GM12878 (cell line): ENCODE measurements at regions not wholly inside any gene's neighbourhood (a gene's known extent, or its start where the extent isn't known, plus 50 kb on each side); places are given as distances from the start of the nearest gene placed in this dataset.

Experiments used
- ATAC-seq: fragments of 200-7000 bp; cut with Tn5 transposase; 3 replicates; pipeline ENCODE4 v1.9.1; 2020; ENCODE audit warnings: mild to moderate bottlenecking, moderate library complexity
- BruUV-seq: library from RNA; stranded (reverse); fragments of 400-500 nt; replicated peaks from 2 replicates; lab custom pipeline; 2021; lab: Mats Ljungman, UMichigan
- CTCF ChIA-PET: fragments of 300-600 bp; sonication (Branson Sonifier 250); formaldehyde crosslinking; extraction: SDS; loops from one replicate; lab custom pipeline; 2021; ENCODE audit warnings: inconsistent platforms; lab: Yijun Ruan, JAX
- POLR2A ChIA-PET: fragments of 350-600 bp; formaldehyde crosslinking; extraction: SDS; loops from one replicate; lab custom pipeline; 2021; ENCODE audit warnings: inconsistent platforms; lab: Charles Lee
- RAD21 ChIA-PET: fragments of 300-600 bp; sonication (Branson Sonifier 250); formaldehyde crosslinking; loops from one replicate; lab custom pipeline; 2023; ENCODE audit warnings: antibody characterized with exemption; ENCODE audit not compliant: unreplicated experiment; lab: Charles Lee
- SMC1A ChIA-PET: fragments of 300-600 bp; sonication (Branson Sonifier 250); formaldehyde crosslinking; loops from one replicate; lab custom pipeline; 2023; ENCODE audit not compliant: unreplicated experiment, uncharacterized antibody; lab: Charles Lee
- DNase-seq: peaks from one replicate; pipeline ENCODE4 v3.0.0-alpha.2; 2011; ENCODE audit warnings: low read depth, low spot score
- FAIRE-seq: peaks from 3 replicates; lab custom pipeline; 2011; peaks lifted over from hg19 to GRCh38; lab: Jason Lieb, UNC
- H2AFZ ChIP-seq: 2 replicates; pipeline ENCODE4 v1.6.0; 2011; ENCODE audit warnings: low read depth, low read length, control low read depth; ENCODE audit not compliant: control insufficient read depth
- H3K27ac ChIP-seq: 2 replicates; pipeline ENCODE4 v1.5.1; 2011; ENCODE audit warnings: control low read depth; ENCODE audit not compliant: control insufficient read depth, insufficient read depth
- H3K27me3 ChIP-seq, 2 experiments: replicated peaks in 1 of 2; 2 replicates each; pipeline versions ENCODE4 v1.6.0 to v1.6.1; 2011; ENCODE audit warnings: low read length in 1 of 2; ENCODE audit not compliant: control insufficient read depth in 2 of 2, insufficient read depth in 2 of 2
- H3K36me3 ChIP-seq, 2 experiments: 2 replicates each; pipeline ENCODE4 v1.5.1; 2011; ENCODE audit warnings: low read length in 1 of 2; ENCODE audit not compliant: control insufficient read depth in 2 of 2, insufficient read depth in 2 of 2
- H3K4me1 ChIP-seq: 2 replicates; pipeline ENCODE4 v1.6.1; 2011; ENCODE audit warnings: mild to moderate bottlenecking, low read length, moderate library complexity, mixed read lengths; ENCODE audit not compliant: control insufficient read depth, insufficient read depth
- H3K4me2 ChIP-seq: 2 replicates; pipeline ENCODE4 v1.6.0; 2011; ENCODE audit warnings: control low read depth; ENCODE audit not compliant: control insufficient read depth, insufficient read depth
- H3K4me3 ChIP-seq: fragments of 200-600 bp; sonication (generic); 2 replicates; pipeline ENCODE4 v1.5.1; 2016
- H3K79me2 ChIP-seq: 2 replicates; pipeline ENCODE4 v1.6.0; 2011; ENCODE audit warnings: low read length; ENCODE audit not compliant: control insufficient read depth, insufficient read depth
- H3K9ac ChIP-seq: 2 replicates; pipeline ENCODE4 v1.8.0; 2011; ENCODE audit warnings: low read length, control low read depth, mixed read lengths; ENCODE audit not compliant: control insufficient read depth, insufficient read depth
- H3K9me3 ChIP-seq: replicated peaks from 3 replicates; pipeline ENCODE4 v1.5.1; 2011; ENCODE audit warnings: mild to moderate bottlenecking, low read length; ENCODE audit not compliant: control insufficient read depth, insufficient read depth
- H4K20me1 ChIP-seq: 2 replicates; pipeline ENCODE4 v1.6.0; 2011; ENCODE audit not compliant: control insufficient read depth, insufficient read depth
- BCL11A ChIP-seq: IDR thresholded peaks from 2 replicates; pipeline ENCODE4 v1.6.1; 2011; ENCODE audit warnings: low read depth, low read length
- CHD1 ChIP-seq: IDR thresholded peaks from 2 replicates; pipeline ENCODE4 v1.6.1; 2012; ENCODE audit warnings: low read depth, low read length, improper control_type of control experiment
- CREB1 ChIP-seq: IDR thresholded peaks from 2 replicates; pipeline ENCODE4 v1.6.1; 2012; ENCODE audit warnings: low read depth, mild to moderate bottlenecking, inconsistent platforms
- EGR1 ChIP-seq, 2 experiments: IDR thresholded peaks; 1 replicate in 1 of 2; 2 replicates in 1 of 2; pipeline ENCODE4 v1.6.1; 2011 to 2012; ENCODE audit warnings: low read depth in 2 of 2, low read length in 2 of 2, borderline replicate concordance in 1 of 2, mild to moderate bottlenecking in 1 of 2, moderate library complexity in 1 of 2
- GATAD2B ChIP-seq: fragments of 450-650 bp; conservative IDR thresholded peaks from 2 replicates; pipeline ENCODE4 v1.6.1; 2017; ENCODE audit warnings: low read depth, mild to moderate bottlenecking, moderate library complexity
- IKZF2 ChIP-seq, 2 experiments: fragments of 450-650 bp; IDR thresholded peaks; 2 replicates each; pipeline ENCODE4 v1.6.1; 2017; ENCODE audit warnings: mild to moderate bottlenecking in 2 of 2, moderate library complexity in 2 of 2
- KLF5 ChIP-seq: fragments of 450-650 bp; IDR thresholded peaks from 2 replicates; pipeline ENCODE4 v1.6.1; 2014; ENCODE audit warnings: mild to moderate bottlenecking; ENCODE audit not compliant: partially characterized antibody
- LARP7 ChIP-seq: fragments of 450-650 bp; IDR thresholded peaks from 2 replicates; pipeline ENCODE4 v1.6.1; 2017; ENCODE audit warnings: mild to moderate bottlenecking
- MEF2B ChIP-seq: fragments of 450-650 bp; IDR thresholded peaks from 2 replicates; pipeline ENCODE4 v1.6.1; 2018; ENCODE audit warnings: mild to moderate bottlenecking, moderate library complexity; ENCODE audit not compliant: partially characterized antibody, poor library complexity, severe bottlenecking
- POU2F2 ChIP-seq: IDR thresholded peaks from 3 replicates; pipeline ENCODE4 v1.6.1; 2011; ENCODE audit warnings: low read depth, mild to moderate bottlenecking, low read length, borderline replicate concordance
- SIN3A ChIP-seq: IDR thresholded peaks from 2 replicates; pipeline ENCODE4 v1.6.1; 2012; ENCODE audit warnings: low read depth, low read length, improper control_type of control experiment
- STAT1 ChIP-seq: fragments of 450-650 bp; conservative IDR thresholded peaks from 2 replicates; pipeline ENCODE4 v1.6.1; 2014; ENCODE audit warnings: antibody characterized with exemption, mild to moderate bottlenecking
- WRNIP1 ChIP-seq: IDR thresholded peaks from 2 replicates; pipeline ENCODE4 v1.6.1; 2011; ENCODE audit warnings: low read depth, low read length, improper control_type of control experiment, borderline replicate concordance
- ZNF207 ChIP-seq: fragments of 450-650 bp; IDR thresholded peaks from 2 replicates; pipeline ENCODE4 v1.6.1; 2014; ENCODE audit warnings: antibody characterized with exemption, mild to moderate bottlenecking, borderline replicate concordance
- ZNF217 ChIP-seq: fragments of 450-650 bp; IDR thresholded peaks from 2 replicates; pipeline ENCODE4 v1.6.1; 2017; ENCODE audit warnings: antibody characterized with exemption, mild to moderate bottlenecking
- ZNF384 ChIP-seq: IDR thresholded peaks from 2 replicates; pipeline ENCODE4 v1.6.1; 2012; ENCODE audit warnings: low read depth, mild to moderate bottlenecking, low read length, improper control_type of control experiment, borderline replicate concordance
- WGBS: methylation state at CpG from one replicate; pipeline ENCODE4 v1.1.6; 2016; ENCODE audit warnings: low lambda C conversion rate; ENCODE audit not compliant: insufficient replicate concordance, insufficient coverage; ENCODE audit errors: missing lambda C conversion rate; 5-methylcytosine and 5-hydroxymethylcytosine counted together
- in situ Hi-C: fragments of 300-500 bp; cut with MboI; formaldehyde crosslinking; loops from 9 replicates; pipeline ENCODE4 v1.14.3; 2018; ENCODE audit warnings: mixed read lengths
- intact Hi-C: fragments of 100-400 bp; cut with micrococcal nuclease; formaldehyde crosslinking; loops from one replicate; pipeline ENCODE4 v1.14.2; 2022; ENCODE audit not compliant: unreplicated experiment
- TF ChIP-seq, protein P1 (sequence below): fragments of 450-650 bp; IDR thresholded peaks from 2 replicates; pipeline ENCODE4 v1.6.1; 2017; ENCODE audit warnings: low read depth, mild to moderate bottlenecking, moderate library complexity
- TF ChIP-seq, protein P2 (sequence below): IDR thresholded peaks from 2 replicates; pipeline ENCODE4 v1.6.1; 2011; ENCODE audit warnings: mild to moderate bottlenecking, low read depth, low read length, moderate library complexity; ENCODE audit not compliant: insufficient replicate concordance
- TF ChIP-seq, protein P3 (sequence below): fragments of 450-650 bp; formaldehyde crosslinking; IDR thresholded peaks from 2 replicates; pipeline ENCODE4 v1.4.0; 2020; ENCODE audit warnings: mild to moderate bottlenecking, moderate library complexity

DNA sequence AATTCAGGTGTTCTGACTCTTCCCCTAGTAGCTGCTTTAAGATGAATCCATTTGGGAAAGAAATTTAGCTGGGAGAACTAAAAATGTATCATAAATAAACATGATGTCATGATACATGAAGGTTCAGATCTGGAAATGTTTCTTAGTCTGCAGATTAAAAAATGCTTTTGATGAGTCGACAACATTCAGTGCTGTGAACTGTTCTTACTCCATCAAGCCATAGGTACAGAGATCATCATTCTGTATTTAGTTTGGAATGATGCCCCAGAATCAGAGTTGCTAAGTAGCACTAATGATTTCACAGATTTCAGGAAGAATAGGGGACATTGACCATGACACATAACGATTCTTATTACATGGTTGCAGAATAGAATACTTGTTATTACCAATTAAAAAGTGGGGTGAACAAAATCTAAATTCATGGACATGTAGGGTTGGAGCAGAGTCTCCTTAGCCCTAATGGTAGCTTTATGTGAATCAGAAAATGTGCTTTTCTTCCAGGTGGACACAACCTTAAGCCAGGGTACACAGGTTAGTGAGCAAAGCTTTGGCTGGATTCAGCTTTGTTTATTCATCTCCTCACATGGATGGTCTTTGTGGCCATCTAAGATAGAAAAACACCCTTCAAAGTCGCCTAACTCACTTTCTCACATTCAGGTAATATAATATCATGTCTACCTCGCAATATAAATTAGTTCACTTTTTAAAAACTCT lies 205.4 kb upstream of the SEL1L start:
- no peak overlapping the region for H2AFZ ChIP-seq
- no peak for FAIRE-seq
- TF ChIP-seq ZNF384 (no peak), GATAD2B (no peak), EGR1 (IDR thresholded peaks at IDR 0.05; ENCODE audit: borderline replicate concordance in 1 of 2, low read depth in 2 of 2, low read length in 2 of 2) (no peak), POU2F2 (no peak), LARP7 (no peak), SIN3A (no peak), CREB1 (no peak), ZNF207 (no peak), STAT1 (no peak), ZNF217 (no peak), KLF5 (no peak), CHD1 (no peak), MEF2B (no peak), WRNIP1 (no peak), BCL11A (no peak), IKZF2 (IDR thresholded peaks at IDR 0.05) (no peak)
- TF ChIP-seq, protein P1, sequence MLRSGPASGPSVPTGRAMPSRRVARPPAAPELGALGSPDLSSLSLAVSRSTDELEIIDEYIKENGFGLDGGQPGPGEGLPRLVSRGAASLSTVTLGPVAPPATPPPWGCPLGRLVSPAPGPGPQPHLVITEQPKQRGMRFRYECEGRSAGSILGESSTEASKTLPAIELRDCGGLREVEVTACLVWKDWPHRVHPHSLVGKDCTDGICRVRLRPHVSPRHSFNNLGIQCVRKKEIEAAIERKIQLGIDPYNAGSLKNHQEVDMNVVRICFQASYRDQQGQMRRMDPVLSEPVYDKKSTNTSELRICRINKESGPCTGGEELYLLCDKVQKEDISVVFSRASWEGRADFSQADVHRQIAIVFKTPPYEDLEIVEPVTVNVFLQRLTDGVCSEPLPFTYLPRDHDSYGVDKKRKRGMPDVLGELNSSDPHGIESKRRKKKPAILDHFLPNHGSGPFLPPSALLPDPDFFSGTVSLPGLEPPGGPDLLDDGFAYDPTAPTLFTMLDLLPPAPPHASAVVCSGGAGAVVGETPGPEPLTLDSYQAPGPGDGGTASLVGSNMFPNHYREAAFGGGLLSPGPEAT: no peak
- TF ChIP-seq, protein P2, sequence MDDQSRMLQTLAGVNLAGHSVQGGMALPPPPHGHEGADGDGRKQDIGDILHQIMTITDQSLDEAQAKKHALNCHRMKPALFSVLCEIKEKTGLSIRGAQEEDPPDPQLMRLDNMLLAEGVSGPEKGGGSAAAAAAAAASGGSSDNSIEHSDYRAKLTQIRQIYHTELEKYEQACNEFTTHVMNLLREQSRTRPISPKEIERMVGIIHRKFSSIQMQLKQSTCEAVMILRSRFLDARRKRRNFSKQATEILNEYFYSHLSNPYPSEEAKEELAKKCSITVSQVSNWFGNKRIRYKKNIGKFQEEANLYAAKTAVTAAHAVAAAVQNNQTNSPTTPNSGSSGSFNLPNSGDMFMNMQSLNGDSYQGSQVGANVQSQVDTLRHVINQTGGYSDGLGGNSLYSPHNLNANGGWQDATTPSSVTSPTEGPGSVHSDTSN: no peak
- TF ChIP-seq, protein P3, sequence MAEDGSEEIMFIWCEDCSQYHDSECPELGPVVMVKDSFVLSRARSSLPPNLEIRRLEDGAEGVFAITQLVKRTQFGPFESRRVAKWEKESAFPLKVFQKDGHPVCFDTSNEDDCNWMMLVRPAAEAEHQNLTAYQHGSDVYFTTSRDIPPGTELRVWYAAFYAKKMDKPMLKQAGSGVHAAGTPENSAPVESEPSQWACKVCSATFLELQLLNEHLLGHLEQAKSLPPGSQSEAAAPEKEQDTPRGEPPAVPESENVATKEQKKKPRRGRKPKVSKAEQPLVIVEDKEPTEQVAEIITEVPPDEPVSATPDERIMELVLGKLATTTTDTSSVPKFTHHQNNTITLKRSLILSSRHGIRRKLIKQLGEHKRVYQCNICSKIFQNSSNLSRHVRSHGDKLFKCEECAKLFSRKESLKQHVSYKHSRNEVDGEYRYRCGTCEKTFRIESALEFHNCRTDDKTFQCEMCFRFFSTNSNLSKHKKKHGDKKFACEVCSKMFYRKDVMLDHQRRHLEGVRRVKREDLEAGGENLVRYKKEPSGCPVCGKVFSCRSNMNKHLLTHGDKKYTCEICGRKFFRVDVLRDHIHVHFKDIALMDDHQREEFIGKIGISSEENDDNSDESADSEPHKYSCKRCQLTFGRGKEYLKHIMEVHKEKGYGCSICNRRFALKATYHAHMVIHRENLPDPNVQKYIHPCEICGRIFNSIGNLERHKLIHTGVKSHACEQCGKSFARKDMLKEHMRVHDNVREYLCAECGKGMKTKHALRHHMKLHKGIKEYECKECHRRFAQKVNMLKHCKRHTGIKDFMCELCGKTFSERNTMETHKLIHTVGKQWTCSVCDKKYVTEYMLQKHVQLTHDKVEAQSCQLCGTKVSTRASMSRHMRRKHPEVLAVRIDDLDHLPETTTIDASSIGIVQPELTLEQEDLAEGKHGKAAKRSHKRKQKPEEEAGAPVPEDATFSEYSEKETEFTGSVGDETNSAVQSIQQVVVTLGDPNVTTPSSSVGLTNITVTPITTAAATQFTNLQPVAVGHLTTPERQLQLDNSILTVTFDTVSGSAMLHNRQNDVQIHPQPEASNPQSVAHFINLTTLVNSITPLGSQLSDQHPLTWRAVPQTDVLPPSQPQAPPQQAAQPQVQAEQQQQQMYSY (CRISPR knock-in tag): no peak
- CTCF ChIA-PET: interaction anchor here (0.5 to 1.3 kb wide), 2 partner anchors 97 to 113 kb away, joined by 3 read pairs; no protein-coding TSS in a partner anchor
- ATAC-seq: no peak
- no peak overlapping the region for H3K4me2 ChIP-seq
- RAD21 ChIA-PET: no interaction called here
- in situ Hi-C loops (no loop called here), intact Hi-C loops (no loop called here)
- POLR2A ChIA-PET: no interaction called here
- no peak overlapping the region for H3K9ac ChIP-seq
- 0% methylated on average over 4 of the region's 4 CpGs for WGBS
- SMC1A ChIA-PET: no interaction called here
- H3K27me3 ChIP-seq: no peaks in the 10 kb centered on the region
- no TSS peak for BruUV-seq
- no peaks in the 10 kb centered on the region for H3K4me1 ChIP-seq
- no peaks in the 10 kb centered on the region for H3K9me3 ChIP-seq
- no peaks in the 10 kb centered on the region for H3K79me2 ChIP-seq
- H3K36me3 ChIP-seq: no peaks in the 10 kb centered on the region
- H4K20me1 ChIP-seq: no peaks in the 10 kb centered on the region
- no peak overlapping the region for H3K27ac ChIP-seq
- DNase-seq: no peak
- H3K4me3 ChIP-seq: no peak overlapping the region
